Parathyroid adenoma (tissue), 2 donors: ENCODE measurements at regions not wholly inside any gene's neighbourhood (a gene's known extent, or its start where the extent isn't known, plus 50 kb on each side); places are given as distances from the start of the nearest gene placed in this dataset.

Experiments used
- H2AFZ ChIP-seq: fragments of 300-600 bp; sonication (generic); one replicate; pipeline ENCODE4 v1.7.0; 2017; ENCODE audit warnings: antibody characterized with exemption, mild to moderate bottlenecking
- H3K27ac ChIP-seq: fragments of 300-600 bp; sonication (generic); one replicate; pipeline ENCODE4 v1.7.0; 2017
- H3K27me3 ChIP-seq: fragments of 300-600 bp; sonication (generic); one replicate; pipeline ENCODE4 v1.7.0; 2017; ENCODE audit warnings: low read length; ENCODE audit not compliant: control insufficient read depth, insufficient read depth
- H3K36me3 ChIP-seq: fragments of 300-600 bp; sonication (generic); one replicate; pipeline ENCODE4 v1.7.0; 2017; ENCODE audit warnings: low read length; ENCODE audit not compliant: control insufficient read depth, insufficient read depth
- H3K4me1 ChIP-seq: fragments of 300-600 bp; sonication (generic); one replicate; pipeline ENCODE4 v1.7.0; 2017; ENCODE audit warnings: control low read depth
- H3K4me2 ChIP-seq: fragments of 300-600 bp; sonication (generic); one replicate; pipeline ENCODE4 v1.7.0; 2017; ENCODE audit warnings: low read length
- H3K4me3 ChIP-seq: fragments of 300-600 bp; sonication (generic); one replicate; pipeline ENCODE4 v1.7.0; 2017; ENCODE audit warnings: low read depth, low read length
- H3K79me2 ChIP-seq: fragments of 300-600 bp; sonication (generic); one replicate; pipeline ENCODE4 v1.7.0; 2017; ENCODE audit warnings: control low read depth
- H3K9ac ChIP-seq: fragments of 300-600 bp; sonication (generic); one replicate; pipeline ENCODE4 v1.7.0; 2017; ENCODE audit warnings: mild to moderate bottlenecking
- H3K9me3 ChIP-seq: fragments of 300-600 bp; sonication (generic); one replicate; pipeline ENCODE4 v1.7.0; 2017; ENCODE audit warnings: low read length; ENCODE audit not compliant: control insufficient read depth
- CTCF ChIP-seq: fragments of 300-600 bp; sonication (generic); IDR thresholded peaks from one replicate; pipeline ENCODE4 v1.7.0; 2017; ENCODE audit warnings: antibody characterized with exemption, mild to moderate bottlenecking
- donor health status: primary hyperparathyroidism.

GRCh38 chr11:103581760-103582159 lies 454.7 kb upstream of the DDI1 start:
- TF ChIP-seq CTCF = no peak
- Histone ChIP-seq H3K27ac (no peak overlapping the region), H3K79me2 (no peaks in the 10 kb centered on the region), H3K9me3 (no peaks in the 10 kb centered on the region), H3K36me3 (no peaks in the 10 kb centered on the region), H3K4me2 (no peak overlapping the region), H3K27me3 (no peaks in the 10 kb centered on the region), H2AFZ (no peak overlapping the region), H3K4me1 (no peaks in the 10 kb centered on the region), H3K9ac (no peak overlapping the region), H3K4me3 (no peak overlapping the region)

GRCh38 chr11:103582351-103582909 lies 454.0 kb upstream of the DDI1 start:
- Histone ChIP-seq H3K27me3 (no peaks in the 10 kb centered on the region), H3K36me3 (no peaks in the 10 kb centered on the region), H2AFZ (no peak overlapping the region), H3K27ac (no peak overlapping the region), H3K79me2 (no peaks in the 10 kb centered on the region), H3K4me3 (no peak overlapping the region), H3K9me3 (no peaks in the 10 kb centered on the region), H3K9ac (no peak overlapping the region), H3K4me2 (no peak overlapping the region), H3K4me1 (no peaks in the 10 kb centered on the region)
- no peak for TF ChIP-seq CTCF

GRCh38 chr11:103584021-103584420 lies 452.4 kb upstream of the DDI1 start:
- TF ChIP-seq CTCF = no peak
- Histone ChIP-seq H3K4me2 (no peak overlapping the region), H3K27me3 (no peaks in the 10 kb centered on the region), H3K36me3 (no peaks in the 10 kb centered on the region), H3K79me2 (no peaks in the 10 kb centered on the region), H3K9ac (no peak overlapping the region), H2AFZ (no peak overlapping the region), H3K27ac (no peak overlapping the region), H3K4me3 (no peak overlapping the region), H3K4me1 (no peaks in the 10 kb centered on the region), H3K9me3 (no peaks in the 10 kb centered on the region)

- Histone ChIP-seq H3K4me1 (no peaks in the 10 kb centered on the region), H3K4me2 (no peak overlapping the region), H3K9me3 (no peaks in the 10 kb centered on the region), H3K27me3 (no peaks in the 10 kb centered on the region), H2AFZ (no peak overlapping the region), H3K27ac (no peak overlapping the region), H3K79me2 (no peaks in the 10 kb centered on the region), H3K9ac (no peak overlapping the region), H3K4me3 (no peak overlapping the region), H3K36me3 (no peaks in the 10 kb centered on the region)
- TF ChIP-seq CTCF = no peak
These were observed 451.7 kb upstream of the DDI1 start for GRCh38 chr11:103584720-103585119.

- no peak overlapping the region for H3K4me3 ChIP-seq
- no peaks in the 10 kb centered on the region for H3K4me1 ChIP-seq
- no peaks in the 10 kb centered on the region for H3K9me3 ChIP-seq
- H3K79me2 ChIP-seq = no peaks in the 10 kb centered on the region
- H3K27ac ChIP-seq = no peak overlapping the region
- no peak for TF ChIP-seq CTCF
- H3K9ac ChIP-seq = no peak overlapping the region
- H3K4me2 ChIP-seq = no peak overlapping the region
- H3K36me3 ChIP-seq = no peaks in the 10 kb centered on the region
- no peak overlapping the region for H2AFZ ChIP-seq
- no peaks in the 10 kb centered on the region for H3K27me3 ChIP-seq
These were observed 451.0 kb upstream of the DDI1 start for GRCh38 chr11:103585401-103585800.
